Spleen (tissue), 11 donors: ENCODE measurements at regions not wholly inside any gene's neighbourhood (a gene's known extent, or its start where the extent isn't known, plus 50 kb on each side); places are given as distances from the start of the nearest gene placed in this dataset.

Experiments
- DNase-seq: peaks from one replicate; pipeline ENCODE4 v3.0.0-alpha.2; 2020
- H3K27ac ChIP-seq, 8 donors: fragments of 200-600 bp; sonication (generic) in 7 of 8; 1 replicate in 4 of 8; 2 replicates in 4 of 8; pipeline versions ENCODE4 v1.5.0 to v1.8.0; 2016 to 2021; ENCODE audit warnings: inconsistent platforms in 4 of 8, mild to moderate bottlenecking in 4 of 8, moderate library complexity in 1 of 8
- H3K27me3 ChIP-seq, 7 donors: fragments of 200-600 bp; sonication (generic) in 6 of 7; replicated peaks in 1 of 7; 1 replicate in 4 of 7; 2 replicates in 3 of 7; pipeline versions ENCODE4 v1.5.0 to v1.8.0; 2016 to 2021; ENCODE audit warnings: inconsistent platforms in 3 of 7, mild to moderate bottlenecking in 1 of 7
- H3K36me3 ChIP-seq, 6 donors: fragments of 200-600 bp; sonication (generic) in 5 of 6; 1 replicate in 4 of 6; 2 replicates in 2 of 6; pipeline versions ENCODE4 v1.5.0 to v1.8.0; 2016 to 2021; ENCODE audit warnings: inconsistent platforms in 2 of 6
- H3K4me1 ChIP-seq, 6 donors: fragments of 200-600 bp; sonication (generic) in 5 of 6; 1 replicate in 3 of 6; 2 replicates in 3 of 6; pipeline versions ENCODE4 v1.5.0 to v1.8.0; 2016 to 2021; ENCODE audit warnings: inconsistent platforms in 3 of 6
- H3K4me3 ChIP-seq, 8 donors: fragments of 200-600 bp; sonication (generic) in 7 of 8; 1 replicate in 4 of 8; 2 replicates in 4 of 8; pipeline versions ENCODE4 v1.5.0 to v1.8.0; 2016 to 2021; ENCODE audit warnings: inconsistent platforms in 4 of 8, mild to moderate bottlenecking in 4 of 8, moderate library complexity in 2 of 8
- H3K9me3 ChIP-seq, 8 donors: fragments of 200-600 bp; sonication (generic) in 7 of 8; 1 replicate in 4 of 8; 2 replicates in 4 of 8; pipeline versions ENCODE4 v1.5.0 to v1.8.0; 2016 to 2021; ENCODE audit warnings: inconsistent platforms in 4 of 8
- CTCF ChIP-seq, 11 experiments: fragments of 200-600 bp in 7 of 11; fragments of 450-650 bp in 4 of 11; sonication (generic) in 4 of 11; IDR thresholded peaks in 8 of 11; conservative IDR thresholded peaks in 3 of 11; 1 replicate in 7 of 11; 2 replicates in 4 of 11; pipeline versions ENCODE4 v1.4.0 to v1.8.0; 2016 to 2021; ENCODE audit warnings: antibody characterized with exemption in 11 of 11, inconsistent platforms in 4 of 11, mild to moderate bottlenecking in 1 of 11
- POLR2A ChIP-seq, 3 donors: fragments of 450-650 bp; IDR thresholded peaks; one replicate each; pipeline ENCODE4 v1.5.1; 2017; ENCODE audit warnings: antibody characterized with exemption in 3 of 3, mild to moderate bottlenecking in 1 of 3
- POLR2AphosphoS5 ChIP-seq, 3 donors: sonication (generic); formaldehyde crosslinking; IDR thresholded peaks; one replicate each; pipeline ENCODE4 v1.5.1; 2017; ENCODE audit warnings: antibody characterized with exemption in 3 of 3
- WGBS, 5 donors: extraction: QIAGEN DNeasy Blood & Tissue Kit in 3 of 5; methylation state at CpG; one replicate each; pipeline versions ENCODE4 v1.1.5 to v1.1.7; 2013 to 2018; 5-methylcytosine and 5-hydroxymethylcytosine counted together
- intact Hi-C: fragments of 100-400 bp; cut with DNase I; formaldehyde crosslinking; loops from one replicate; pipeline ENCODE4 v1.15.0; 2023; ENCODE audit warnings: low total_unique reads
- donor health status: healthy with polysubstance abuse.
- donor health status: DM: no; HTN: no; CAD: no; lungs with moderate emphysema.
- donor health status: DM: no; HTN: no; CAD: no.
- donor health status: Bipolar disorder and iron deficiency.
- donor health status: healthy.
- donor health status: DM: no; HTN: no; CAD: no.
- donor health status: DM: yes; HTN: yes; CAD: no.

DNA sequence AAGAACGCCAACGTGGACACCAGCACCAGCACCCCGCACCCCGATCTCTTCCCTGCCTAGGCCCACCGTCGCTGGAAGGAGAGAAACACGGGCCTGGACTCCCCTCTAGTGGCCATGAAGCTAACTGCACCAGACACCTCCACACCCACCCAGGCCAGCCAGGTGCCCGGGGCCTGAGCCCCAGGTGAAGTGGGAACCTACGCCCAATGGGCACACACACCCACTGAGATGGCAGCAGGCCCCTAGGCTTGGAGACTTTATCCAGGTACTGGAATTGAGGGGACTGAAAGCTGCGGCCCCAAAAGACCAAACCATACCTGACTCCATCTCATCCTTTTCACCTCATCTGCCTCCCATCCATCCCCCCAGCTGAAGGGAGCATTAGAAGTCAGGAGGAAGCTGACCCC, 81.0 kb downstream of the BUD13 start:
- intact Hi-C loops, result loop anchor here (5.0 to 10.0 kb wide), 2 partner anchors 239 to 1357 kb away; no protein-coding TSS in a partner anchor
- H3K9me3 ChIP-seq, result no peaks in the 10 kb centered on the region
- H3K27ac ChIP-seq, result no peak overlapping the region
- WGBS, 5 donors, result 13 to 18% (median 17%) methylated on average over 5 to 10 of the region's 10 CpGs
- peak; percentile 81 for DNase-seq
- H3K4me3 ChIP-seq, result no peak overlapping the region
- H3K27me3 ChIP-seq, result peaks cover 0 to 42% (median 0%) of the 10 kb centered on the region in 7 donors
- peak; percentile 61 to 85 (median 81) for TF ChIP-seq CTCF (IDR thresholded peaks at IDR 0.05 in 8 of 11, conservative IDR thresholded peaks at IDR 0.05 in 3 of 11)
- TF ChIP-seq POLR2A (IDR thresholded peaks at IDR 0.05), result no peak
- H3K36me3 ChIP-seq, result no peaks in the 10 kb centered on the region
- H3K4me1 ChIP-seq, result peaks cover 0 to 6% (median 0%) of the 10 kb centered on the region in 6 donors

DNA sequence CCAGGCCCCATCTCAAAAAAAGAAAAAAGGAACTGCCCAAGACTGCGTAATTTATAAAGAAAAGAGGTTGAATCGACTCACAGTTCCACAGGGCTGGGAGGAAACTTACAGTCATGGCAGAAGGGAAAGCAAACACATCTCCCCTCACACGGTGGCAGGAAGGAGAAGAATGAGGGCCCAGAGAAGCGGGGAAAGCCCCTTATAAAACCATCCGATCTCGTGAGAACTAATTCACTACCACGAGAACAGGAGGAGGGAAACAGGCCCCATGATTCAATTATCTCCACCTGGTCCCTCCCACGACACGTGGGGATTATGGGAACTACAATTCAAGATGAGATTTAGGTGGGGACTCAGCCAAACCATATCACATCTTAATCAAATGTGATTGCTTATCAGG, 82.2 kb downstream of the BUD13 start:
- TF ChIP-seq CTCF (IDR thresholded peaks at IDR 0.05 in 8 of 11, conservative IDR thresholded peaks at IDR 0.05 in 3 of 11) (no peak), POLR2A (IDR thresholded peaks at IDR 0.05) (no peak), POLR2AphosphoS5 (IDR thresholded peaks at IDR 0.05) (no peak)
- no peak overlapping the region for H3K27ac ChIP-seq
- H3K9me3 ChIP-seq, result no peaks in the 10 kb centered on the region
- no peak overlapping the region for H3K4me3 ChIP-seq
- no peaks in the 10 kb centered on the region for H3K36me3 ChIP-seq
- peaks cover 0 to 6% (median 0%) of the 10 kb centered on the region in 6 donors for H3K4me1 ChIP-seq
- intact Hi-C loops, result loop anchor here (5.0 to 10.0 kb wide), 2 partner anchors 238 to 1356 kb away; no protein-coding TSS in a partner anchor
- H3K27me3 ChIP-seq, result peaks cover 0 to 33% (median 0%) of the 10 kb centered on the region in 7 donors
- WGBS, 5 donors, result 49 to 76% (median 60%) methylated on average over 9 of the region's 9 CpGs
- DNase-seq, result peak; percentile 3

DNA sequence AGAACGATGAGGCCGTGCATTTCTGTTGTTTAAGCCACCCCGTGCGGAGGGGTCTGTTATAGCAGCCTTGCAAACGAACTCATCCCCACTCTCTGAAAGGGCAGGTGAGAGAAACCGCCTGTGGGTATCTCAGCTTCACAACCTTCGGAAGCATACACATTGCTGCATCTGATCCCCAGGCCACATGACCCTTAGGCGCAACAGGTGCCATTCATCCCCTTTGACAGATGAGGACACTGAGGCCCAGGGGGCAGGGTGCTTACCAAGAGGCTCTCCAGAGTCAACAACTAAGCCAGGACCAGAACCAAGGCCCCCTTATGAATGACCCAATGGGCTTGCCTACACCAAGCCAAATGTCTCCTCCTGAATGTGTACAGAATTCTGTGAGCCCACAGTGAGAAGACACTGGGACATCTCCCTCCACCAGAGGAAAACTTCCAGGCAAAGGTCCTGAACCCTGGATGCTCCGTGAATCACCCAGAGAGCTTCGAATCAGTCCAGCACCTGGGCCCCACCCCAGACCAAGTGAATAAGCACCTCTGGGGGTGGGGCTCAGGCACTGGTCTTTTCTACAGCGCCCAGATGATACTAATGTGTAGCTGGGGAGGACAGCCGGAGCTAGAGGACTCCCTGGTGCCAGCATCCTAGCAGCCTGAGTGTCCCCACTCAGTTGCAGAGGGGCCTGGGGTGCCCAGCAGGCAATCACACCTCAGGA, 83.2 kb downstream of the BUD13 start:
- Histone ChIP-seq H3K4me3 (no peak overlapping the region), H3K9me3 (no peaks in the 10 kb centered on the region), H3K27ac (no peak overlapping the region), H3K4me1 (peaks cover 0 to 6% (median 0%) of the 10 kb centered on the region in 6 donors), H3K36me3 (no peaks in the 10 kb centered on the region), H3K27me3 (peaks cover 0 to 24% (median 0%) of the 10 kb centered on the region in 7 donors)
- TF ChIP-seq POLR2A (IDR thresholded peaks at IDR 0.05), result no peak
- no peak for TF ChIP-seq POLR2AphosphoS5 (IDR thresholded peaks at IDR 0.05)
- TF ChIP-seq CTCF (IDR thresholded peaks at IDR 0.05 in 8 of 11, conservative IDR thresholded peaks at IDR 0.05 in 3 of 11), result no peak
- WGBS, 5 donors, result 79 to 90% (median 88%) methylated on average over 12 of the region's 12 CpGs
- intact Hi-C loops, result loop anchor here (5.0 to 10.0 kb wide), 2 partner anchors 237 to 1355 kb away; no protein-coding TSS in a partner anchor
- DNase-seq, result peak; percentile 54

DNA sequence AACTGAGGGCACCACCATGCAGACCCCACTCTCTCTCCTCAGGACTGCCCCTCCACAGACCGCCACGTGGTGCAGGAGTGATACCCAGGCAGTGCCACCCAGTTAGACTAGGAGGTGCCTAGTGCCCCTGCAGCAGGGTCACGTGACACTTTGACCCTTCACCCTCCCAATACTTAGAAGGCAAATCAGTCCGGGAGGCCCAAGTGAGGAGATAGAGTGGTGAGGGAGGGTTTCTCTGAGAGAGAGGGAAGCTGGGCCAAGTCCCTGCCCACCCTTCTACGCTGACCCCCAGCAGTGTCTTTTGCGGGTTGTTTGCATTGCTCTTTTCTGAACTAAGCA, 84.6 kb downstream of the BUD13 start:
- Histone ChIP-seq H3K9me3 (peaks cover 0 to 11% (median 0%) of the 10 kb centered on the region in 8 donors), H3K27ac (no peak overlapping the region), H3K27me3 (peaks cover 0 to 22% (median 0%) of the 10 kb centered on the region in 7 donors), H3K4me1 (peaks cover 0 to 6% (median 0%) of the 10 kb centered on the region in 6 donors), H3K4me3 (no peak overlapping the region), H3K36me3 (no peaks in the 10 kb centered on the region)
- intact Hi-C loops, result no loop called here
- WGBS, 5 donors, result 69 to 90% (median 75%) methylated on average over 4 to 6 of the region's 6 CpGs
- TF ChIP-seq CTCF (IDR thresholded peaks at IDR 0.05 in 8 of 11, conservative IDR thresholded peaks at IDR 0.05 in 3 of 11) (no peak), POLR2AphosphoS5 (IDR thresholded peaks at IDR 0.05) (no peak), POLR2A (IDR thresholded peaks at IDR 0.05) (no peak)
- DNase-seq, result no peak
